ENCODE measurements at regions not wholly inside any gene's neighbourhood (a gene's known extent, or its start where the extent isn't known, plus 50 kb on each side); places are given as distances from the start of the nearest gene placed in this dataset.

GRCh38 chr10:94173594-94173993 lies 179.9 kb downstream of the PLCE1 start:
- no peaks in the 10 kb centered on the region for H3K27me3 ChIP-seq

GRCh38 chr10:94174838-94175237 lies 181.1 kb downstream of the PLCE1 start:
- Histone ChIP-seq H3K4me3 (no peak overlapping the region), H3K9me3 (no peaks in the 10 kb centered on the region), H3K4me1 (peaks cover 11% of the 10 kb centered on the region), H3K27ac (no peak overlapping the region), H3K27me3 (no peaks in the 10 kb centered on the region), H3K36me3 (ENCODE audit: low read depth, missing control alignments) (no peaks in the 10 kb centered on the region)
- intact Hi-C loops (cut with DNase I; ENCODE audit: low total_unique reads), result no loop called here
- TF ChIP-seq POLR2A (IDR thresholded peaks at IDR 0.05) (no peak), CTCF (IDR thresholded peaks at IDR 0.05) (no peak)
- DNase-seq, result no peak

More at GRCh38 chr10:94173594-94173993, 179.9 kb downstream of the PLCE1 start:
- Histone ChIP-seq H3K4me3 (no peak overlapping the region), H3K36me3 (ENCODE audit: low read depth, missing control alignments) (no peaks in the 10 kb centered on the region), H3K4me1 (peaks cover 11% of the 10 kb centered on the region), H3K27ac (no peak overlapping the region), H3K9me3 (no peaks in the 10 kb centered on the region)
- DNase-seq, result no peak
- WGBS, 2 donors, result 46 to 47% methylated on average over 3 of the region's 3 CpGs
- TF ChIP-seq POLR2A (IDR thresholded peaks at IDR 0.05) (no peak), CTCF (IDR thresholded peaks at IDR 0.05) (no peak)
- intact Hi-C loops (cut with DNase I; ENCODE audit: low total_unique reads), result no loop called here

- TF ChIP-seq CTCF (IDR thresholded peaks at IDR 0.05) (no peak), POLR2A (IDR thresholded peaks at IDR 0.05) (no peak)
- Histone ChIP-seq H3K4me1 (peaks cover 11% of the 10 kb centered on the region), H3K27me3 (no peaks in the 10 kb centered on the region), H3K27ac (no peak overlapping the region), H3K36me3 (ENCODE audit: low read depth, missing control alignments) (no peaks in the 10 kb centered on the region), H3K9me3 (no peaks in the 10 kb centered on the region), H3K4me3 (no peak overlapping the region)
- intact Hi-C loops (cut with DNase I; ENCODE audit: low total_unique reads), result no loop called here
- WGBS, 2 donors, result 50 to 62% methylated on average over 5 of the region's 5 CpGs
- no peak for DNase-seq
Measured at GRCh38 chr10:94178475-94179253, 184.1 kb downstream of the NOC3L start.

- intact Hi-C loops (cut with DNase I; ENCODE audit: low total_unique reads), result no loop called here
- H3K4me3 ChIP-seq, result no peak overlapping the region
- 79% methylated on average over 2 of the region's 2 CpGs for WGBS, 2 donors
- peaks cover 6% of the 10 kb centered on the region for H3K4me1 ChIP-seq
- H3K27me3 ChIP-seq, result no peaks in the 10 kb centered on the region
- no peaks in the 10 kb centered on the region for H3K36me3 ChIP-seq (ENCODE audit: low read depth, missing control alignments)
- no peak for DNase-seq
- H3K27ac ChIP-seq, result no peak overlapping the region
- TF ChIP-seq CTCF (IDR thresholded peaks at IDR 0.05) (no peak), POLR2A (IDR thresholded peaks at IDR 0.05) (no peak)
- H3K9me3 ChIP-seq, result no peaks in the 10 kb centered on the region
Measured at GRCh38 chr10:94180576-94180975, 182.2 kb downstream of the NOC3L start.

Measured in testis (tissue), 2 donors.